ENCODE measurements at regions not wholly inside any gene's neighbourhood (a gene's known extent, or its start where the extent isn't known, plus 50 kb on each side); places are given as distances from the start of the nearest gene placed in this dataset.

DNA sequence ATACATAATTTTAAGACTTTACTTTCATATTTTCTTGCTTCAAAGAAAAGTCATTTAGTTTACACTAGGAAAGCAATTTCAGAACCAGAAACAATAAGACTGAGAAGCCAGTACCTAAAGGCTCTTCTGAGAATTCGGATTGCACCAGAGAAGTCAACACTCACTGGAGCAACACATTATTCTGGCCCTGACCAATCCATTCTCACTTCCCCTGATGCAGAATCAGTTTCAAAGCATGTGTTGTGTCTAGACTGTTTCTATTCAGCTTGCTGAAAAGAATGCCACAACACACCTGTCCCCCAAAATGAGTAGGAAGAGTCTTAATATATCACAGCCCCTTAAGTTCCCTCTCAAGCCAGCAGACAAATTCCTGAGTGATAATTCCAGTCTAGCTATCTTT, 1074.3 kb upstream of the TENM4 start:
- no peak overlapping the region for H3K4me3 ChIP-seq (ENCODE audit: extremely low read depth in 1 of 4, insufficient read depth in 2 of 4, low read depth in 3 of 4, low read length in 4 of 4)
- no peak overlapping the region for H4K91ac ChIP-seq (replicated peaks; ENCODE audit: insufficient read length, low read length)
- H2BK12ac ChIP-seq (ENCODE audit: low read depth, low read length), result no peak overlapping the region
- no peak overlapping the region for H3K4me2 ChIP-seq (ENCODE audit: insufficient read depth in 1 of 2, low read depth in 2 of 2, low read length in 2 of 2)
- no peak overlapping the region for H2AK5ac ChIP-seq (ENCODE audit: low read depth, low read length)
- TF ChIP-seq CREB1 (IDR thresholded peaks at IDR 0.05), result no peak
- no peak for TF ChIP-seq JUND (IDR thresholded peaks at IDR 0.05; ENCODE audit: low read length)
- no peak for TF ChIP-seq FOSL1 (IDR thresholded peaks at IDR 0.05; ENCODE audit: insufficient read depth, low read depth, low read length)
- TF ChIP-seq KDM4A (IDR thresholded peaks at IDR 0.05; ENCODE audit: low read depth, low read length, severe bottlenecking), result no peak
- no peak for TF ChIP-seq ASH2L (IDR thresholded peaks at IDR 0.05; ENCODE audit: low read length)
- TF ChIP-seq SP4 (IDR thresholded peaks at IDR 0.05; ENCODE audit: low read length), result no peak
- no peak for TF ChIP-seq CBX5 (IDR thresholded peaks at IDR 0.05; ENCODE audit: low read depth, low read length)
- no peak for TF ChIP-seq NANOG (IDR thresholded peaks at IDR 0.05; ENCODE audit: insufficient read depth, low read depth, low read length, poor library complexity, severe bottlenecking)
- TF ChIP-seq, protein P1, sequence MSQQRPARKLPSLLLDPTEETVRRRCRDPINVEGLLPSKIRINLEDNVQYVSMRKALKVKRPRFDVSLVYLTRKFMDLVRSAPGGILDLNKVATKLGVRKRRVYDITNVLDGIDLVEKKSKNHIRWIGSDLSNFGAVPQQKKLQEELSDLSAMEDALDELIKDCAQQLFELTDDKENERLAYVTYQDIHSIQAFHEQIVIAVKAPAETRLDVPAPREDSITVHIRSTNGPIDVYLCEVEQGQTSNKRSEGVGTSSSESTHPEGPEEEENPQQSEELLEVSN (IDR thresholded peaks at IDR 0.05), result no peak
- no peak for TF ChIP-seq RNF2 (IDR thresholded peaks at IDR 0.05; ENCODE audit: borderline replicate concordance, low read depth, low read length, missing control alignments, poor library complexity, severe bottlenecking)
- no peak for TF ChIP-seq HDAC6 (IDR thresholded peaks at IDR 0.05; ENCODE audit: low read depth, low read length)
- no peak for TF ChIP-seq EP300 (IDR thresholded peaks at IDR 0.05; ENCODE audit: borderline replicate concordance in 1 of 2, low read depth in 2 of 2, low read length in 2 of 2)
- no peak for TF ChIP-seq CHD2 (IDR thresholded peaks at IDR 0.05; ENCODE audit: low read length)
- no peak for TF ChIP-seq POLR2A (IDR thresholded peaks at IDR 0.05; ENCODE audit: control extremely low read depth in 1 of 2, low read depth in 2 of 2, low read length in 2 of 2)
- no peak for TF ChIP-seq CHD1 (IDR thresholded peaks at IDR 0.05; ENCODE audit: low read depth, low read length)
- no peak overlapping the region for H3K23ac ChIP-seq (ENCODE audit: insufficient read length)
- no peak overlapping the region for H3K9ac ChIP-seq (replicated peaks in 1 of 4; ENCODE audit: extremely low read depth in 1 of 4, low read depth in 3 of 4, low read length in 3 of 4)
- H3K4me1 ChIP-seq (replicated peaks in 1 of 4; ENCODE audit: control insufficient read depth in 3 of 4, insufficient read depth in 4 of 4, low read length in 3 of 4), result no peaks in the 10 kb centered on the region
- H2BK20ac ChIP-seq (ENCODE audit: low read length), result no peak overlapping the region
- H2AFZ ChIP-seq (ENCODE audit: low read length), result no peak overlapping the region
- POLR2A ChIA-PET (ENCODE audit: partially characterized antibody), result no interaction called here
- H3K23me2 ChIP-seq (ENCODE audit: low read depth, low read length), result no peaks in the 10 kb centered on the region; the same call in 1 of the 2 replicates
- no peak overlapping the region for H3K4ac ChIP-seq (replicated peaks; ENCODE audit: insufficient read length, low read depth, low read length)
- no peak overlapping the region for H3K56ac ChIP-seq (replicated peaks; ENCODE audit: insufficient read length, low read depth, low read length)
- H3K18ac ChIP-seq (ENCODE audit: extremely low read depth, low read length), result no peak overlapping the region
- H3K9me3 ChIP-seq (ENCODE audit: insufficient read depth in 2 of 2, low read depth in 1 of 2, low read length in 1 of 2), result 0 out of 4 replicates have a peak, but pooled peaks cover 0 to 3% of the 10 kb centered on the region in 2 experiments
- H2BK15ac ChIP-seq (ENCODE audit: low read length), result no peak overlapping the region
- CTCF ChIA-PET (ENCODE audit: partially characterized antibody), result no interaction called here
- H3K14ac ChIP-seq (ENCODE audit: insufficient read length), result no peak overlapping the region
- H4K5ac ChIP-seq (ENCODE audit: insufficient read length, low read depth, low read length), result no peak overlapping the region
- FAIRE-seq (no peak), DNase-seq (ENCODE audit: low read depth in 1 of 2, low spot score in 2 of 2) (no peak)
- H2BK5ac ChIP-seq (ENCODE audit: low read depth, low read length), result no peak overlapping the region
- H3K27ac ChIP-seq (ENCODE audit: low read depth, low read length), result no peak overlapping the region
- H3K27me3 ChIP-seq (replicated peaks in 1 of 4; ENCODE audit: control insufficient read depth in 3 of 4, extremely low read depth in 1 of 4, insufficient read depth in 3 of 4, low read length in 3 of 4), result peaks cover 0 to 1% (median 0%) of the 10 kb centered on the region in 4 experiments; a peak in 1 of 7 replicates
- no peaks in the 10 kb centered on the region for H3K36me3 ChIP-seq (ENCODE audit: control insufficient read depth in 2 of 4, insufficient read depth in 4 of 4, low read length in 3 of 4)
- no peaks in the 10 kb centered on the region for H3K79me1 ChIP-seq (ENCODE audit: low read depth, low read length)
- no peak overlapping the region for H4K8ac ChIP-seq (ENCODE audit: extremely low read depth, insufficient read depth, low read length)
- no peaks in the 10 kb centered on the region for H4K20me1 ChIP-seq (replicated peaks in 1 of 2; ENCODE audit: control insufficient read depth in 1 of 2, insufficient read depth in 2 of 2, low read length in 2 of 2)
- 77% methylated on average over 1 of the region's 1 CpG; no CpG with 5 or more reads in 1 of the 2 experiments for whole genome bisulfite sequencing, 2 experiments (ENCODE audit: extremely low coverage in 1 of 2, insufficient coverage in 1 of 2, insufficient read length in 1 of 2, insufficient replicate concordance in 2 of 2, low coverage in 1 of 2, low lambda C conversion rate in 2 of 2, missing lambda C conversion rate in 1 of 2)
- H3K79me2 ChIP-seq (ENCODE audit: control insufficient read depth in 1 of 2, insufficient read depth in 2 of 2, low read length in 2 of 2), result no peaks in the 10 kb centered on the region
- H2BK120ac ChIP-seq (replicated peaks; ENCODE audit: low read depth, low read length), result no peak overlapping the region

Data from H1 (cell line).